SK-N-SH (cell line): ENCODE measurements at regions not wholly inside any gene's neighbourhood (a gene's known extent, or its start where the extent isn't known, plus 50 kb on each side); places are given as distances from the start of the nearest gene placed in this dataset.

ENCODE experiments used
- CTCF ChIA-PET: fragments of 300-600, 350-600 bp; formaldehyde crosslinking; extraction: SDS; loops from one replicate; lab custom pipeline; 2021; lab: Yijun Ruan, JAX
- POLR2A ChIA-PET: fragments of 350-600 bp; sonication (Branson Sonifier 250); formaldehyde crosslinking; extraction: SDS; loops from one replicate; lab custom pipeline; 2020; ENCODE audit warnings: antibody characterized with exemption, inconsistent platforms; lab: Yijun Ruan, JAX
- DNase-seq: peaks from one replicate; pipeline ENCODE4 v3.0.0; 2012
- H2AFZ ChIP-seq: fragments of 200-600 bp; sonication (generic); 2 replicates; pipeline ENCODE4 v1.8.1; 2016; ENCODE audit warnings: antibody characterized with exemption, mild to moderate bottlenecking, low read depth
- H3F3A ChIP-seq: fragments of 200-600 bp; sonication (generic); replicated peaks from 2 replicates; pipeline ENCODE3; 2016; ENCODE audit warnings: antibody characterized with exemption, mild to moderate bottlenecking; ENCODE audit not compliant: insufficient read depth
- H3K27ac ChIP-seq, 2 experiments: fragments of 200-500 bp in 1 of 2; fragments of 200-600 bp in 1 of 2; sonication (Bioruptor generic) in 1 of 2; sonication (generic), shearing (Covaris generic) in 1 of 2; 2 replicates each; pipeline versions ENCODE4 v1.5.1 to v1.6.1; 2014 to 2016; ENCODE audit warnings: low read depth in 2 of 2, inconsistent platforms in 1 of 2, low read length in 1 of 2, mild to moderate bottlenecking in 1 of 2, mixed read lengths in 1 of 2
- H3K27me3 ChIP-seq: fragments of 200-600 bp; sonication (generic), shearing (Covaris generic); 2 replicates; pipeline ENCODE4 v1.6.1; 2016; ENCODE audit warnings: mixed run types; ENCODE audit not compliant: insufficient read depth
- H3K36me3 ChIP-seq, 2 experiments: fragments of 200-500 bp in 1 of 2; fragments of 200-600 bp in 1 of 2; sonication (Bioruptor generic) in 1 of 2; sonication (generic) in 1 of 2; replicated peaks in 1 of 2; 2 replicates each; pipeline versions ENCODE3 to v1.5.1; 2014 to 2016; ENCODE audit warnings: low read length in 1 of 2, mild to moderate bottlenecking in 1 of 2; ENCODE audit not compliant: insufficient read depth in 2 of 2, control insufficient read depth in 1 of 2
- H3K4me1 ChIP-seq, 2 experiments: fragments of 200-500 bp in 1 of 2; fragments of 200-600 bp in 1 of 2; sonication (Bioruptor generic) in 1 of 2; sonication (generic), shearing (Covaris generic) in 1 of 2; 2 replicates each; pipeline versions ENCODE4 v1.5.1 to v1.6.1; 2014 to 2016; ENCODE audit warnings: low read depth in 1 of 2, low read length in 1 of 2, mixed run types in 1 of 2; ENCODE audit not compliant: insufficient read depth in 2 of 2, control insufficient read depth in 1 of 2
- H3K4me2 ChIP-seq: fragments of 200-600 bp; sonication (generic), shearing (Covaris generic); 2 replicates; pipeline ENCODE4 v1.6.1; 2017; ENCODE audit warnings: mixed run types
- H3K4me3 ChIP-seq, 2 experiments: fragments of 200-500 bp in 1 of 2; fragments of 200-600 bp in 1 of 2; sonication (Bioruptor generic) in 1 of 2; sonication (generic), shearing (Covaris generic) in 1 of 2; 2 replicates each; pipeline versions ENCODE4 v1.5.1 to v1.8.1; 2014 to 2016; ENCODE audit warnings: low read depth in 2 of 2, inconsistent platforms in 1 of 2, low read length in 1 of 2, mild to moderate bottlenecking in 1 of 2, mixed read lengths in 1 of 2, moderate library complexity in 1 of 2
- H3K79me2 ChIP-seq: fragments of 200-600 bp; sonication (generic); 2 replicates; pipeline ENCODE4 v1.8.1; 2017; ENCODE audit warnings: mild to moderate bottlenecking; ENCODE audit not compliant: insufficient read depth
- H3K9ac ChIP-seq: fragments of 200-600 bp; sonication (generic); 2 replicates; pipeline ENCODE4 v1.6.1; 2017; ENCODE audit warnings: mixed run types
- H3K9me2 ChIP-seq: fragments of 200-600 bp; sonication (generic); 2 replicates; pipeline ENCODE4 v1.6.1; 2017; ENCODE audit warnings: mixed run types
- H3K9me3 ChIP-seq: fragments of 200-600 bp; sonication (generic); 2 replicates; pipeline ENCODE4 v1.6.1; 2017; ENCODE audit warnings: mixed run types, mild to moderate bottlenecking, moderate library complexity
- H4K20me1 ChIP-seq: fragments of 200-600 bp; sonication (generic); 2 replicates; pipeline ENCODE4 v1.6.1; 2017; ENCODE audit warnings: mild to moderate bottlenecking, mixed run types; ENCODE audit not compliant: insufficient read depth
- CHD2 ChIP-seq: fragments of 150-350 bp; IDR thresholded peaks from 2 replicates; pipeline ENCODE4 v1.6.1; 2018; ENCODE audit warnings: low read length; ENCODE audit not compliant: partially characterized antibody
- ELF1 ChIP-seq: IDR thresholded peaks from 2 replicates; pipeline ENCODE4 v1.4.0; 2012
- EZH2phosphoT487 ChIP-seq: fragments of 200-600 bp; sonication (generic); IDR thresholded peaks from 2 replicates; pipeline ENCODE4 v1.6.1; 2017; ENCODE audit warnings: low read depth, mixed run types, mild to moderate bottlenecking, antibody characterized with exemption, moderate library complexity, borderline replicate concordance
- FOSL2 ChIP-seq: IDR thresholded peaks from 2 replicates; pipeline ENCODE4 v1.4.0; 2012; ENCODE audit warnings: low read depth, mild to moderate bottlenecking, moderate library complexity, borderline replicate concordance
- FOXM1 ChIP-seq: IDR thresholded peaks from 2 replicates; pipeline ENCODE4 v1.4.0; 2012; ENCODE audit warnings: low read depth, mild to moderate bottlenecking
- GABPA ChIP-seq: IDR thresholded peaks from 2 replicates; pipeline ENCODE4 v1.4.0; 2012; ENCODE audit warnings: low read depth, mild to moderate bottlenecking
- GATA2 ChIP-seq: sonication (generic); formaldehyde crosslinking; IDR thresholded peaks from 2 replicates; pipeline ENCODE4 v1.5.0; 2020; ENCODE audit warnings: mild to moderate bottlenecking, missing genetic modification reagents
- NRF1 ChIP-seq: IDR thresholded peaks from 2 replicates; pipeline ENCODE4 v1.6.1; 2012; ENCODE audit warnings: low read depth, mild to moderate bottlenecking, low read length
- POLR2AphosphoS5 ChIP-seq: IDR thresholded peaks from 2 replicates; pipeline ENCODE4 v1.6.1; 2012; ENCODE audit warnings: low read depth, low read length
- RAD21 ChIP-seq: IDR thresholded peaks from 2 replicates; pipeline ENCODE4 v1.6.1; 2012; ENCODE audit warnings: mild to moderate bottlenecking, low read length
- RCOR1 ChIP-seq: fragments of 150-350 bp; IDR thresholded peaks from 2 replicates; pipeline ENCODE4 v1.6.1; 2017; ENCODE audit warnings: antibody characterized with exemption, low read length
- RFX5 ChIP-seq: IDR thresholded peaks from 2 replicates; pipeline ENCODE4 v1.6.1; 2012; ENCODE audit warnings: mild to moderate bottlenecking, improper control_type of control experiment, low read length
- SMC3 ChIP-seq: IDR thresholded peaks from 2 replicates; pipeline ENCODE4 v1.6.1; 2012; ENCODE audit warnings: low read depth, low read length, improper control_type of control experiment
- TCF12 ChIP-seq: IDR thresholded peaks from 2 replicates; pipeline ENCODE4 v1.4.0; 2012
- TEAD4 ChIP-seq: IDR thresholded peaks from 2 replicates; pipeline ENCODE4 v1.4.0; 2012; ENCODE audit warnings: mild to moderate bottlenecking, borderline replicate concordance; ENCODE audit not compliant: insufficient read depth
- YY1 ChIP-seq: IDR thresholded peaks from 2 replicates; pipeline ENCODE4 v1.4.0; 2012; ENCODE audit warnings: low read depth, mild to moderate bottlenecking
- WGBS: methylation state at CpG from one replicate; pipeline ENCODE4 v1.1.6; 2017; ENCODE audit warnings: low lambda C conversion rate; 5-methylcytosine and 5-hydroxymethylcytosine counted together
- TF ChIP-seq, protein P1 (sequence below): fragments of 150-350 bp; IDR thresholded peaks from 2 replicates; pipeline ENCODE4 v1.6.1; 2017; ENCODE audit warnings: antibody characterized with exemption, low read length, low read depth, borderline replicate concordance
- TF ChIP-seq, protein P2 (sequence below): IDR thresholded peaks from 2 replicates; pipeline ENCODE4 v1.4.0; 2012; ENCODE audit warnings: low read depth, borderline replicate concordance

DNA sequence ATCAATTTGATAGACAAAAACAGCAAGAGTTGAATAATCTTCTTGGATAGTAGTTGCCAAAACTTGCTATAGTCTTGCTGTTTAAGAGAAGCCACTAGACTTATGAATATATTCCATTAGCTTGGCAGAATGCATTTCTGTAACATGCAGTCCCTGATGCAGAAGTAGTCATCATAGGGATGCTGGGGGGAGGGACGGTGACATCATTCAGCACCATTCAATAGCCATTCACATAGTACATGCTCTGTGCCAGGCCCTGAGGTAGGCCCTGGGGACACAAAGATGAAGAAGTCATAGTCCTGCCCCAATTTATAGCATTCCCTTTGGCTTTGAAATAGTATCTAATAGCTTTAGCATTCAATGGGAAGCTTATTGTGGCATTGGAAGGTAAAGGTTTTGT is 185.5 kb upstream of the AFF2 start:
- TF ChIP-seq SMC3 (no peak), RAD21 (no peak), GATA2 (CRISPR knock-in tag) (no peak), RFX5 (no peak), YY1 (no peak), TEAD4 (no peak), RCOR1 (no peak), TCF12 (no peak), GABPA (no peak), FOSL2 (no peak), NRF1 (no peak)
- TF ChIP-seq, protein P1, sequence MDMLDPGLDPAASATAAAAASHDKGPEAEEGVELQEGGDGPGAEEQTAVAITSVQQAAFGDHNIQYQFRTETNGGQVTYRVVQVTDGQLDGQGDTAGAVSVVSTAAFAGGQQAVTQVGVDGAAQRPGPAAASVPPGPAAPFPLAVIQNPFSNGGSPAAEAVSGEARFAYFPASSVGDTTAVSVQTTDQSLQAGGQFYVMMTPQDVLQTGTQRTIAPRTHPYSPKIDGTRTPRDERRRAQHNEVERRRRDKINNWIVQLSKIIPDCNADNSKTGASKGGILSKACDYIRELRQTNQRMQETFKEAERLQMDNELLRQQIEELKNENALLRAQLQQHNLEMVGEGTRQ: no peak
- Histone ChIP-seq H3K9ac (no peak overlapping the region), H3K4me3 (no peak overlapping the region), H4K20me1 (no peaks in the 10 kb centered on the region), H3K27ac (no peak overlapping the region), H3F3A (no peaks in the 10 kb centered on the region), H3K9me3 (0 out of 2 replicates have a peak, but pooled peaks cover 4% of the 10 kb centered on the region), H2AFZ (no peak overlapping the region), H3K36me3 (no peaks in the 10 kb centered on the region), H3K4me1 (no peaks in the 10 kb centered on the region), H3K79me2 (no peaks in the 10 kb centered on the region), H3K9me2 (no peaks in the 10 kb centered on the region), H3K4me2 (no peak overlapping the region), H3K27me3 (no peaks in the 10 kb centered on the region)
- POLR2A ChIA-PET: no interaction called here
- no peak for DNase-seq
- CTCF ChIA-PET: no interaction called here
- WGBS: 0% methylated on average over 1 of the region's 1 CpG

DNA sequence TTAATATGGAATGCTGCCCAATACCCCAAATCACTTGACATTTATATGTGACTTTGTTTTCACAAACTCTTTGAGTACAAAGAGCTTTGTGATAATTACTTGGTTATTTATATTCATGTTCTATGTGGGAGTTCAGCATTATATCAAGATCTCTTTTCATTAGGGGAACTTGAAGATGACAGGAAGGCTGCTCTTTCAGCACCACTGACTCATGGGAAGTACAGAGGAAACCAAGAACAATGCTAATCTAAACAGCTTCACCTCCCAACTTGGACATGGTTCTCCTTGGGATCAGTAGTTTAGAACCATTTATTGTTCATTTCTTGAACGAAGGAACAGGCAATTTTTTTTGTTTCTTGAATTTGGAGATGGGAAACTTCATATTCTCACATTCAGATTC is 184.0 kb upstream of the AFF2 start:
- H3K27me3 ChIP-seq: no peaks in the 10 kb centered on the region
- H3F3A ChIP-seq: no peaks in the 10 kb centered on the region
- ChIA-PET CTCF (no interaction called here), POLR2A (no interaction called here)
- H3K4me2 ChIP-seq: no peak overlapping the region
- no peak overlapping the region for H2AFZ ChIP-seq
- H3K4me3 ChIP-seq: no peak overlapping the region
- no peak for DNase-seq
- H3K4me1 ChIP-seq: no peaks in the 10 kb centered on the region
- H3K9me2 ChIP-seq: no peaks in the 10 kb centered on the region
- H3K27ac ChIP-seq: no peak overlapping the region
- H3K79me2 ChIP-seq: no peaks in the 10 kb centered on the region
- no peaks in the 10 kb centered on the region for H3K36me3 ChIP-seq
- TF ChIP-seq NRF1 (no peak), RAD21 (no peak), CHD2 (no peak), GATA2 (CRISPR knock-in tag) (no peak), EZH2phosphoT487 (no peak), FOXM1 (no peak), RCOR1 (no peak), POLR2AphosphoS5 (no peak), ELF1 (no peak), TCF12 (no peak)
- TF ChIP-seq, protein P2, sequence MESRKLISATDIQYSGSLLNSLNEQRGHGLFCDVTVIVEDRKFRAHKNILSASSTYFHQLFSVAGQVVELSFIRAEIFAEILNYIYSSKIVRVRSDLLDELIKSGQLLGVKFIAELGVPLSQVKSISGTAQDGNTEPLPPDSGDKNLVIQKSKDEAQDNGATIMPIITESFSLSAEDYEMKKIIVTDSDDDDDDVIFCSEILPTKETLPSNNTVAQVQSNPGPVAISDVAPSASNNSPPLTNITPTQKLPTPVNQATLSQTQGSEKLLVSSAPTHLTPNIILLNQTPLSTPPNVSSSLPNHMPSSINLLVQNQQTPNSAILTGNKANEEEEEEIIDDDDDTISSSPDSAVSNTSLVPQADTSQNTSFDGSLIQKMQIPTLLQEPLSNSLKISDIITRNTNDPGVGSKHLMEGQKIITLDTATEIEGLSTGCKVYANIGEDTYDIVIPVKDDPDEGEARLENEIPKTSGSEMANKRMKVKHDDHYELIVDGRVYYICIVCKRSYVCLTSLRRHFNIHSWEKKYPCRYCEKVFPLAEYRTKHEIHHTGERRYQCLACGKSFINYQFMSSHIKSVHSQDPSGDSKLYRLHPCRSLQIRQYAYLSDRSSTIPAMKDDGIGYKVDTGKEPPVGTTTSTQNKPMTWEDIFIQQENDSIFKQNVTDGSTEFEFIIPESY: no peak
- TF ChIP-seq, protein P1: no peak
- H3K9me3 ChIP-seq: 0 out of 2 replicates have a peak, but pooled peaks cover 4% of the 10 kb centered on the region
- no peak overlapping the region for H3K9ac ChIP-seq
- 0% methylated on average over 1 of the region's 1 CpG for WGBS
- no peaks in the 10 kb centered on the region for H4K20me1 ChIP-seq
